Activated T-cell treated with anti-CD3 and anti-CD28 coated beads, Interleukin-2, amount 50 U/mL, for 48 hours (primary cell): ENCODE measurements at regions not wholly inside any gene's neighbourhood (a gene's known extent, or its start where the extent isn't known, plus 50 kb on each side); places are given as distances from the start of the nearest gene placed in this dataset.

Experiments used
- DNase-seq, 2 experiments: peaks; one replicate each; pipeline ENCODE4 v3.0.0-alpha.2; 2020

DNA sequence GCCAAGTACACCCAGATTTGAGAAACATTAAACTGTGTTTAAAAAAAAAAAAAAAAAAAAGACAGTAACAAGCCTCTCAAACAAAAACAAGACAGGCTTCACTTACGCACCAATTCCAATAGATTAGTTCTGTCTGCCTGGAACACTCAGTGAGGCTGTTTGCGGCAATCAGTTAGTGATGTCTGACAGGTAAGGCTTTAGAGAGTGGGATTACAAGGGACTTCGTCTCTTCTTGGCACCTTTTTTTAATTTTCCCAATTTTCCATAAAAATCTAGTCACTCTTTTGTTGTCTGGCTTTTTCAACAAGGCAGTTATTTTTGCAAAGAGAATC is 79.6 kb downstream of the NCOR2 start:
- DNase-seq, result no peak

DNA sequence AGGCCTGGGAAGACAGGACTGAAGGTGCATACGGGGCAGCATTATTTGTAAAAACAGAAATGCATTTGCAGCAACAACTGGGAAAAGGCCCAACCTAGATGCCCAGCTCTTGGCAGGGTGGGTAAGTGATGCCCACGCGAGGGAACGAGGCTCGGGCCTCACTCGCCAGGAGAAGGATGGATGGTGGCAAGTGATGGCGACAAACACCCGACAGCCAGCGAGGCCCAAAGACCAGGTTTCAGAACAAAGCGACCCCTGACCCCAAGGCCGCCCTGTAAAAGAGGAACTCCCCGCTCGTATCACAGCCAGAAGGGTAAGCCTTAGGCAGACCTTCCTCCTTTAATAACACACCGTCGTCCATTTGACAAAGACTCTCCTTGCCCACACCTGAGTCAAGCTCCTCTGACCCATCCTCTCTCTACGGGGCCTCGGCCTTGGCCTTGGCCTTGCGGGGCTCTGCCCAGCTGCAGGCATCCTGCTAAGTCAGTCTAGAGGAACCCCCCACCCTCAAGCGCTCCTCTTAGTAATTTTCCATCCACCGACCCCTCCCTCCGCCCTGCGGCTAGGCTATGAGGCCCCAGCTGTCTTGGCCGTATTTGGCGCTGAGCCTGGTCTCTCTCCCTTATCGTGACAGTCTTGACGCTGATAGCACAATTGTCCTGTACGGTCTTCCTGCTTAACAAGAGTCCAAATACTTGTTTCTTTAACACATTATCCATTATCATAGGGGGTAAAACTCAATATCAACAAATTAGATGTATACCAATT is 80.2 kb downstream of the NCOR2 start:
- DNase-seq, result no peak

DNA sequence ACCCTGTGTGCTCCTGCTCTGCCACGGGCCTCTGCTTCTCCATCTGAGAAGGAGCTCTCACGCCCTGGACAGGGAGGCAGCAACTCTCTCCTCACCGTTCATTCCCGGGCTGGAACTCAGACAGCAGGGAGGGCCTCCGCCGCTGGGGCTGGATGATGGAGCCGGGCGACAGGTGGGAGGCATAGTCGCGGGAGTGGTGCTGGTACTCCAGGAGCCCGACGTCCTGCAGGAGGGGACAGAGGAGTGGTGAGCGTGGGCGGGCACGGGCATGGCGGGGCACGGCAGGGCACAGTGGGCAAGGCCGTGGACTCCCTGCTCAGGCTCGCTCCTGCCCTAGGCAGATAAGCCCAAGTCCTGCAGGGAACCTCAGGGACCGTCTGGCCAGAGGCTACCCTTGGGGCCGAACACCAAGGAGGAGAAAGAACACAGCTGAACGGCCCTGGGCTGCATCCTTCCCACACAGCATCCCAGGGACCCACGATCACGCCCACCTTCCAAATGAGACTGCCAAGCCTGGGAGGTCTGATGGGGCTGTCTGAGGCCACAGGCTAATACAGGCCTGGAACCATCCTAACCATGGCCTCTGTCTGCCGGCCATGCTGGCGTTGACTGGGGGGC is 81.0 kb downstream of the NCOR2 start:
- DNase-seq, result no peak

DNA sequence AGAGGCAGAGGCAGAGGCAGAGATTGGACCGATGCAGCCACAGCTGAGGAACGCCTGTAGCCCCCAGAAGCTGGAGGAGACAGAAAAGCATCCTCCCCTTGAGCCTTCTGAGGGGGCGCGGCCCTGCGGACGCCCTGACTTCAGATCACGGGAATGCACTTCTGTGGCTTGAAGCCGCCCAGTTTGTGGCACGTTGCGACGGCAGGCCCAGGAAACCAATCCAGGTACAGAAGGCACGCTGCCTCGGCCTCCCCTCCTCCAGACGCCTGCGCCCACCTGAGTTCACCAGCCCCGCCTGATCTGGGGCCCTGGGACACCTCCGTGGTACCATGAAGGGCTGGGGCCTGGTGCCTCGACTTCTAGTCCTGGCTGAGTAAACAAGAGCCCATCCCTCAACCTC is 82.0 kb downstream of the NCOR2 start:
- DNase-seq, result no peak

DNA sequence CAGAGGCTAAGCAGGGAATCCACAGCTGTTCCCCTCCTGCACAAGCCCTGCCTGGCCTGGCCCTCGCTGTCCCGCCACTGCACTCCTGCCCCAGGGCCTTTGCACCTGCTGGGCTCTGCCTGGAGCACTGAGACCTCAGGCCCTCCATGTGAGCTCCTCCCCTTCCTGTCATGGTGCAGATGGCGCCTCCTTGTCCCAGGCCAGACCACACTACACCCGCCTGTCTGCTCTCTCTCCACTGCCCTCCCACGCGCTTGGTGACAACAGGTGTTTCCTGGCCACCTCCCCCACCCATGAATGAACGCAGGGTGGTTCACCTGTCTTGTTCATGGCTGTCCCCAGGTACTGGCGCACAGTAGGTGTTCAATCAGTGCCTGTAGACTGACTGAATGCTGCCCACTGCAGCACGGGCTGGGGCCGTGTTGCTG is 82.9 kb downstream of the NCOR2 start:
- peak; percentile 38 to 43 for DNase-seq

DNA sequence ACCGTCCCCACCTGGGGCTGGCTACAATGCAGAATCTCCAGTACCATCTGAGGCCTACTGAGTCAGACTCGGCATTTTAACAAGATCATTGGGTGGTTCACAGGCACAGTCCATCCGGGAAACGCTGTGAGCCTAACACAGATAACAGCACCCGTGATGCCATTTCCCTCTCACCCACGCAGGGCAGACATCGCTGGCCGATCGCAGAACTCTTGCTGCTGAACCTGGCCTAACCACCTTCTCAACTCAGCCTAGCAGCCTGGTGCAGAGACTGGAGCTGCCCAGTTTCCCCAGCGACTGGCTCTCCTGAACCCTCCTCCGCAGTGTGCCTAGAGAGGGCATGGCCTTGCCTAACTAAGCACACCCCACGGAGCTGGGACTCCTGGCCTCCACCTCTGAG is 83.3 kb downstream of the NCOR2 start:
- DNase-seq, result no peak

DNA sequence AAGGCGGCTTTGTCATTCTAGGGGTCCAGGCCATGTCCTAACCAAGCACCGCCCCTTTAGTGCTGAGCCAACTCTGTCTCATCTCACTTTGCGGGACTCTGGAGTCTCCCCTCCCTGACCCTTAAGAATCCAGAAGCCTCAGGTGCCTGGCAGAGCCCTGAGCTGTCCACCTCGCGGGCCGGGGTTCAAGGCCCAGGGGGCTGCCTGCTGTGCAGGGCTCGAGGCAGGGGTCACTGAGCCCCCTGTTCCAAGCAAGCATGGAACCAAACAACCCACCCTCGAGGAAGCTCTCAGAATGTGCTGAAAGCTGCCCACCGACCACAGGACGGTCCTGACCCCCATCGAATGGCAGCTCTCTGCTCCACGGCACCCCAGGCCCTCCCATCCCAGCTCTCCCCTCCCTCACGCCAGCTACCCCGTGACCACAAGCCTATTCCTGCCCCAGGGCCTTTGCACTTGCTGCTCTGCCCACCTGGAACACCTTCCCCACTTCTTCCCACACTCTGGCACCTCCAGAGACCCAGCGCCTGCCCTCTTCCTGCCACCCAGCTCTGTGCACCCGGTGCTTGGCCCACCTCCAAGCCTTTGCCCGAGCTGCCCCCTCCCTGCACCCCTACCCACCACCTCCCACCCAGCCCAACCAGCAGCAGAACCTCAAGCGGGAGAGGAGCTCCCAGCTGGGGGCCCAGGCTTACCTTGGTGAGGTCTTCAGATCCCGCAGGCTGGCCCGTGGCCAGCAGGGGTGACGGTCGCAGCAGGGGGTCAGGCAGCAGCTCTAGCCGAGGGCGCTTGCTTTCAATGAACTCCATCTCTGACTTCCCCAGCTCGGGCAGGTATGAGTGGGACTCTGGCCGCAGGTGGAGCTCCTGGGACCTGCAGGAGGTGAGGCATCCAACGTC is 84.3 kb downstream of the NCOR2 start:
- no peak for DNase-seq

DNA sequence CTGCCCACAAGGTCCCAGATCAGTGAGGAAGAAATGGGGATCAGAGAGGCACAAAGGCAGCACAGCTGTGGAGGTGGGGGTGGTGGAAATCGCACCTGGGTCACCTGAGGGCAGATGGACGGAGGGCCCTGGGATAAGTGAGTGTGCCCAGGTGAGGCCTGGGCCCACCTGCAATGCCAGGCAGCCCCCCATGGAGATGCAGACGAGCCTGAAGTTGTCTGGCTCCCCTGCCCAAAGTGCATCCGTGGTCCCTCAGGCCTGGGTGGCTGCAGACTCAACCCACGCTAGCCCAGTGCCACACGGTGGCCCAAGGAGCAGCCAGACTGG is 84.9 kb downstream of the NCOR2 start:
- DNase-seq, result no peak

DNA sequence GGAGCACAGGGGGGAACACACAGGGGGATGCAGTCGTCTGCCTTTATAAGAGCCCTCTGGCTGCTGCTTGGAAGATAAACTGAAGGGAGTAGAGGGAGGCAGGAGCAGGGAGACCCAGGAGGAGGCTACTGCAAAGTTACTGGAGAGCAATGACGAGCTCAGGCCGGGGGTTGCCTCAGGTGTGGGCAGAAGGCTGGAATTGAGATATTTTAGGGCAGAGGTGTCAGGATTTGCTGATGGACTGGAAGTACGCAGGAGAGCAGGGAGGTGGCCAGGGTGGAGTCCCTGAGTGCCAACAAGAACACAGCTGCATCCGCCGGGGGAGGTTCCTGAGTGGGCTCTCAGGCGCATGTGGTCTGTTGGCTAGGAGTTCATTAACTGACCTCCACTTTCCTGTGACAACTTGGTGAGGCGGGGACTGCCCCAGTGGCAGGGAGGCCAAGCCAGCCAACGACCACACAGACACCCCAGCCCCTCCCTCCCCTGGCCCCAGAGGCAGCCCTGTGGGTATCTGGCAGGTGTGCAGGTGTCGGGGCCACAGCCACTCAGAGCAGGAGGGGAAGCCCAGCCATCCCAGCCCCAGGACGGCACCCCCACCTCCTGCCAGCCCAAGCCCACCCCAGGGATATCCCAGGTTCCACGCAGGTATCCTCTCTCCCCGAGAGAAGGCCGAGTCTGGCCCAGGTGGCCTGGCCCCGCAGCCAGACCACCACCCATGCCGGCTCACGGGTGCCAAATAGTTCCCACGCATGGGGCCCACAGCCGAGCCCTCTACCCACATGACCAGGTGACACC is 85.4 kb downstream of the NCOR2 start:
- DNase-seq, result no peak

DNA sequence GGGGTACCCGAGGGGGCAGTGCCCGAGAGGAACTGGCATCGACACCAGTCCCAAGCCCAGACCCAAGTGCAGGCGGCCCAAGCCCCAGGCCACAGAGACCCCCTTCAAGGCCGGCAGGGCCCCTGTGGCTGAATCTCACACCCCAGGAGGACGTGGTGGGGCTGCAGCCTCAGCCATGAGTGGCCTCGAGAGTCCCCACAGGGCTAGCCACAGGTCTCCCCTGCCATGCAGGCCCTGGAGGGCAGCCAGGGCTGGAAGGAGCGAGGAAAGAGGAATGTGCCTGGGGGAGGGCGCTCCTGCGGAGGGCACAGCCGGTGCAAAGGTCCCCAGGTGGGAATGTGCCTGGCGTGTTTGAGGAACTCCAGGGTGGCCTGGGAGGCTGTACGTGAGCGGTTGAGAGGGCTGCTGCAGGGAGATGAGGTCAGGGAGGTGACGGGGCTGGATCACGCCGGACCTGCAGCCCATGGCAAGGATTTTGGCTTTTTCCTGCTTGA is 86.1 kb downstream of the NCOR2 start:
- no peak for DNase-seq

DNA sequence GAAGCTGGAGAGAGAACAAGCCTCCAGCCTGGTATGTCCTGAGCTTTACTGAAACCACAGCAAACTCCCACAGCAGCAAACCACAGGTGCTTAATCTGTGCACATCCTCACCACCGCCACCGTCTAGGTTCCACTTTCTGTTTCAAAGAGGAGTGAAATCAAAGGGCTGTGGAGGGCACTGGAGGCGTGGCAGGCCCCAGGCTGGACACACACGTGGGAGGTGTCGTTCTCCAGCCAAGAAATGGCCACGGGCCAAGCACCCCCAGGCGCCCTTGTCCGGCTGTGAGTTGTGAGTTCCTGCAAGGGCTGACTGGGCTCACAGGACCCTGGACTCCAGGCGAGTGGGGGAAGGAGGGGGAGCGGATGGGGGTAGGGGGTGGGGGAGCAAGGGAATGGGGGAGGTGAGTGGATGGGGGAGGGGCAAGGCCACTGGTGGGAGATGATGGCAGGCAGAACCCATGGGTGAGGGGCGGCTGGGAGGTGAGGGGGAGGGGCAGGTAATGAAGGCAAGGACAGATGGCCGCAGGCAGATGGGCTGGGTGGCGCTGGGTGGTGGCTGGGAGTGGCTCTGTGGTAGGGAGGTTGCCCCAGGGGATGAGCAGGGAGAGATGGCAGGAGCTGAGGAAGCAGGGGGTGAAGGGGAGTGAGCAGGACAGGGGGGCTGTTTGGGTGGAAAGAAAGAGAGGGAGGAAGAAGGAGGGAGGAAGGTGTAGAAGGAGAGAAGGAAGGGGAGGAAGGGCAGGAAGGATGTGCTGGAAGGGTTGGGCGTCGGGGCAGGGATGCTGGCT is 86.7 kb downstream of the NCOR2 start:
- DNase-seq, result peak; percentile 60 to 68

DNA sequence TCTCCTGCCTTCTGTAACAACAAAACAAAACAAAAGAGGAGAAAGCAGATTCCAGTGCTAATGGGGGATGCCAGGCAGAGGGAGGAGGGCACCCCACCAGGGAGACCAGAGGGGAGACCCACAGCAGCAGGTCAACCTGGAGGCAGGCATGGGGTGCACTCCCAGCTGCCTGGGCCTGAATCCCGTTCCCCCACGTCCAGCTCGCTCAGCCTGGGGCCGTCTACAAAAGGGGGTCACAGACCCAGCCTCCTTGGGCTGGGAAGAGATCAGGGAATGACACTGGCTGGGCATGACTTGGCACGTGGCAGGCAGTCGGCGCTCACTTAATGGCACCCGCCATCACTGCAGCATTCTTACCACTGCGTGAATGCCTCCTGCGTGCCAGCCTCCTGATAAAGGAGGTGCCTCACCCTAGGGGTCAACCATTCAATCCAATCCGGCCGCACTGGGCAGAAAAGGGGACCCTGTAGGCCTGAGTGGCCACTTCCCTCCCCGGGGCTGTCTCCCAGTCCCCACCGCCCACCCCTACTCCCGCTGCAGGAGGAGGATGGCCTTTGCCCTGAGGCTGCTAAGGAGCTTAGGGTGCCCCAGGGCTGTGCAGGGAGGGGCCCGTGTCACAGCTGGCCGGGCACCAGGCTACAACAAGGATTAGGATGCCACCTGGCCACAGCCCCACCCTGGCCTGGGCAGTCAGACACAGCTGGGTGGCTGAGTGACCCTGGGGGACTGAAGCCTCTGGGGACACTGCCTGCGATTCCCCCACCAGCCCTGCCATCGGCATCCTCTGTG is 87.5 kb downstream of the NCOR2 start:
- DNase-seq, result no peak

DNA sequence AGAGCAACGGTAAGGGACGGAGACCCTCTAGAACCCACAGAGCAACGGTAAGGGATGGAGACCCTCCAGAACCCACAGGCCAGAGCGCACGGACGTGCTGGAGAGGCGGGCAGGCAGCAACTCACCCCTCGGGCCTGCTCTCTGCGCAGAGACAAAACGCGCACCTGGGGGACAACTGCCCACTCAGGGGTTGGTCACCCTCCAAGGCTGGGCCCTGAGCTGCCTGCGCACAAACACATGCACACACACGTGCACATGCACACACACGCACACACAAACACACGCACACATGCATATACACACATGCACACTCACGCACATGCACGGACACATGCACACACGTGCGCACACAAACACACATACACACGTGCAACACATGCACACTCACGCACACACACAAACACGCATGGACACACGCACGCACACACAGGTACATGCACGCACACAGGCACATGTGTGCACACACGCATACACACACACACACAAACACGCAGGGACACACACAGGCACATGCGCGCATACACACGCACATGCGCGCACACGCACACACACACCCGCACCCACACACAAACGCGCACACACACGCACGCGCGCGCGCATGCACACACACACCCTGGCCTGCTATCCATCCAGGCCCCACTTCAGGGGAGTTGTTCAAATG is 88.3 kb downstream of the NCOR2 start:
- no peak for DNase-seq

DNA sequence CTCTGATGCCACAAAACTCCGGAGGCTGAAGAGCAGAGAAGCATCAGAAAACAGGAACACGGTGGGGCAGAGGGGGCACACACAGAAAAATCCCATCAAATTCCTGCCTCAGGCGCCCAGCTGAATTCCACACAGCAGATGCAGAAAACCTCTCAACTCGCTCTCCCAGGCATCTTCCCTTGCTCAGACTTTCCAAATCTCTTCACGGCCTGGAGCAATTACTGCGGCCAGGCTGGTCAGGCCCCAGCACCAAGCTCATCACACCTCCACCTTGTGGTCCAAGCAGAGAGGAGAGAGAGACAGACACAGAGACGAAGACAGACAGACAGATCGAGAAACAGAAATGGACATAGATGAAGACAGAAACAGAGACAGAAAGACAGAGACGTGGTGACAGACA is 89.0 kb downstream of the NCOR2 start:
- no peak for DNase-seq

DNA sequence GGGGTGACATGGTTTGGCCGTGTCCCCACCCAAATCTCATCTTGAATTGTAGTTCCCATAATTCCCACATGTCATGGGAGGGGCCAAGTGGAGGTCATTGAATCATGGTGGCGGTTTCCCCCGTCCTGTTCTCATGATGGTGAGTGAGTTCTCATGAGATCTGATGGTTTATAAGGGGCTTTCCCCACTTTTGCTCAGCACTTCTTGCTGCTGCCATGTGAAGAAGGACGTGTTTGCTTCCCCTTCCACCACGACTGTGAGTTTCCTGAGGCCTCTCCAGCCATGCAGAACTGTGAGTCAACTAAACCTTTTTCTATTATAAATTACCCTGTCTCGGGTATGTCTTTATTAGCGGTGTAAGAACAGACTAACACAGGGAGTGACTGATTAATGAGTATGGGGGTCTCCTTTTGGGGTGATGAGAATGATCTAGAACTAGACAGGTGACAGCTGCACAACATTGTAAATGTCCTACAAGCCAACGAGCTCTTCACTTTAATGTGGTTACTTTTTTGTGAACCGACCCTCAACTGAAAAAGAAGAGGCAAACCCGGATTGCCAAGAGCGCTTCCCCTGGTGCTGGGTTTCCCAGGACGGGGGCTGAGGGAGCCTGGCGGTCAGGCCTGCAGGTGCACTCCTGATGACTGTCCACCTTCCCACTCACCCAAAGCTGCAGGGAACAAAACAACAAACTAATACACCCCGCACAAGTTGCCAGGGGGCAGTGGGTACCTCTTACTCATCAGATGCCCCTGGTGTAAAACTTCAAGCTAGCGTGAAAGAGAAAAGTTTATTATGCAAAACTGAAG is 90.1 kb downstream of the NCOR2 start:
- no peak for DNase-seq

DNA sequence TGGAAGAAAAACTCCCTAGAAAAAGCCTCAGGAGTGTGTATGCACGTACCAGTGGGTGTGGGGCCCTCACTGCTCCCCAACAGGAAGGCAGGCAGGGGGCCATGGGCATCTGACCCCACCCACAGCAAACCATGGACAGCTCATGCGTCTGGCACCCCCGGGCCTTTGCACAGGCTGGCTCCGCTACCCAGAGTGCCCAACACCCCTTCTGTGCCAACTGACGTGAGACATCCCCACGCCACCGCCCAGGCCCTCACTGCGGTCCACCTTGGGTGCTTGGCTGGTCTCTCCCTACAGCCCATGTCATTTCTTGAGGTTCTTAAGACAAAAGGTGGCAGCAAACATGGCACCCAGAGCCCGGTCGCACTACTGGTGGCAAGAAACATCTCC is 91.4 kb downstream of the NCOR2 start:
- DNase-seq, result no peak

DNA sequence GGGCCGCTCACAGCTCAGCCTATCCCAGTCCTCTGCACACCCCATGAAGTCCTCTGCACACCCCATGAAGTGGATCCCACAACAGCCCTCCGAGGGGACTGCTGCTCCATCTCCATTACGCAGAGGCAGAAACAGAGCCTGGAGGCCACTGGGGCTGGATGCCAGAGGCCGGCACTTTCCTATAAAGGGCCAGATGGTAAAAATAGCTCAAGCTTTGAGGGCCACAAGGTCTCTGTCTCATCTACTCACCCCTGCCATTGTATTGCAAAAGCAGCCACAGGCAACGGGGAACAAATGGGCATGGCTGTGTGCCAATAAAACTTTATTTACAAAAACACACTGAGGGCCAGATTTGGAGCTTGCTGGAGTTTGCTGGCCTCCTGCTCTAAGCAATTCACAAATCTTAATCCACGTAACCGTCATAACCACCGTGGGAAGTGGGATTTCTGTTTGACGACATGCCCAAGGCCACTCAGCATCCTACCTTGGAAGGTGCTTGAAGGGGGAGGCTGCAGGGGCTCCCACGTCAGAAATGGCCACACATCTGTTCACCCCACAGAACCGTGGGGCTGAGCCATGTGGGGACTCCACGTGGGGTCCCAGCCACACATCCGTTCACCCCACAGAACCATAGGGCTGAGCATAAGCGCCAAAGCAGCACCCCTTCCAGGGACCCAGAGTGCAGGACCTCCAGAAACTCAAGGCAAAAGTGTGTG is 92.0 kb downstream of the NCOR2 start:
- DNase-seq, result no peak

DNA sequence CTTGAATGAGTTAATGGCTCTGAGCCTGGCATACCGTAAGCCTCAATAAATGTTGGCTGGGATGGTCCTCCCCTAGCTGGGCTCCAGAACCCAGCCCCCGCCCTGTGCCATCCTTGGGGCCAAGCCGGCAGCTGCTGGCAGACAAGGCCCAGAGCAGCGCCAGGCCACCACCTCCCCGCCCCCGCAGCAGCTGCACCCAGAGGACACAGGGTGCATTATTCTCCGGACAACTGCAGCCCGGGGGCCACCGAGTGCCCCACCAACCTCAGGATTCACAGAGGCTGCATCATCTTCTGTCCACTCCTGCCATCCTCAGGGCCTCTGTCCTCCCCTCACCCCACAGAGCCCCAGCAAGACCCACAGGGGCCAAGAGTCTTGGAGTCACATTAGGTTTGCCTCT is 92.7 kb downstream of the NCOR2 start:
- no peak for DNase-seq

DNA sequence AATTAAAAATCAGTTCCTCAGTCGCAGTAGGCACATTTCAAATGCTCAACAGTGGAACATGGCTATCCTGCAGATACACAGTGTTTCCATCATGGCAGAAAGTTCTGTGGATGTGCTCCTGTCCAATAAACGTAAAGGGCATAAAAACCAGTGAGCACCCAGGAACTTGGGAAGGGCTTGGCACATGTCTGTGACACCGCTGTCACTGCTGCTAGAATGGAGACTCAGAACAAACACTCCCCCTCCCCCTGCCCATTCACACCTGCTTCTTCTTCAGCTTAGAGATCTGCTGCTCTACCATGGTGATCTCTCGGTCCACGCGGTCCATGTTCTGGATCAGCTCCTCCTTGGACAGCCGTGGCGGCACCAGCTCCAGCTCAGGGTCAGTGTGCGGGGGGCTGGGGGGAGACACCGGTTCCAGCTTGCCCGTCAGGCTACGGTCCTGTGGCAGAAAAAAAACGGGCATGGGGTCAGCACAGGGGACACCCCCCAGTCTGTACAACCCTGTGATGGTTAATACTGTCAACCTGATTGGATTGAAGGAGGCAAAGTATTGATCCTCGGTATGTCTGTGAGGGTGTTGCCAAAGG is 94.6 kb downstream of the NCOR2 start:
- no peak for DNase-seq
